GM12865 (cell line): ENCODE measurements at regions not wholly inside any gene's neighbourhood (a gene's known extent, or its start where the extent isn't known, plus 50 kb on each side); places are given as distances from the start of the nearest gene placed in this dataset.

Experiments used
- DNase-seq: peaks from one replicate; pipeline ENCODE4 v3.0.0; 2010; ENCODE audit warnings: low read depth
- H3K4me3 ChIP-seq: 2 replicates; pipeline ENCODE4 v1.5.1; 2011; ENCODE audit warnings: mild to moderate bottlenecking, low read depth, low read length, control low read depth
- TF ChIP-seq, protein P1 (sequence below): IDR thresholded peaks from 2 replicates; pipeline ENCODE4 v1.5.1; 2011; ENCODE audit warnings: low read length, control low read depth, low read depth, inconsistent platforms; ENCODE audit not compliant: insufficient read depth; ENCODE audit errors: missing control alignments

DNA sequence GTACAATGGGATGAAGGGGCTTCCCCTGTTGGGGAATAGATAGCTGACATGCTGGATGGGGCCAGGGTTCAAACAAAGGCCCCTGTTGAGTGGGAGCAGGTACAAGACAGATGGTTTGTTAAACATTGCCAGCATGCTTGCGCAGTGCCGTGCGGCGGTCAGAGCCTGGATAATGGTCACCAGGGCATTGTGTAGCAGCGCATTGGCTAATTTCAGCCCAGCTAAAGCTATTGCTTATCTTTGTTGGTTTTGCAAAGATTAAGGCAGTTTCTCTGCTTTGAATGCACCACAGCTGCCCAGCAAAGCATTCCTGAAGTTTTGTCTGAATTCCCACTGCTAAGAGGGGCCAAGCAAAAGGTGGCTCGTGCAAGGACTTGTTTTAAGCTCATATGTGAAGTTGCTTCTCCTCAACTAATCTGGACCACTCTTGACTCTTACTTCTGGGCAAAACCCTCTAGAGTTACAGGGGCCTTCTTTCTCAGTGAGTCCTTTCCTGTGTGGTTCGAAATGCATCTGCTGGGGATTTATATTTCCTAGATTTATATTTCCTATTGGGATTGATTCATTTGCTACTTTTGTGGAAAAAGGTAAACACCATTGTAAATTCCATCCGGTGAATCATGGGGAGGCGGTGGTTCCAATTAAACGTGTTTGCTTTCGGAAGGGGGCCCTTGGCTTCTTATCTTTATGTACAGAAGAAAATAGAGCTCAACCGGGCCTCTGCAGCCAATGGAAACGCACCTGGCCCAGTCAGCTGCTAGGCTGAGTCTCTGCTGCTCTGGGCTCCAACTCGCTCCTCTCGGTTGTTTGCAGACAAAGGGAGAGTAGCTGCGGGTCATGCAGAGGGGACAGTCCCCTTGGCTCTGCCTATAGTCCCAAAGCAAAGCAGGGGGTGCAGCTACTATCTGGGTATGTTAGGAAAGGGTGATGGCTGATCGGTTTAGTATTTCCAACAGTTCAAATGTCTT lies 72.1 kb downstream of the FOXA2 start:
- TF ChIP-seq, protein P1, sequence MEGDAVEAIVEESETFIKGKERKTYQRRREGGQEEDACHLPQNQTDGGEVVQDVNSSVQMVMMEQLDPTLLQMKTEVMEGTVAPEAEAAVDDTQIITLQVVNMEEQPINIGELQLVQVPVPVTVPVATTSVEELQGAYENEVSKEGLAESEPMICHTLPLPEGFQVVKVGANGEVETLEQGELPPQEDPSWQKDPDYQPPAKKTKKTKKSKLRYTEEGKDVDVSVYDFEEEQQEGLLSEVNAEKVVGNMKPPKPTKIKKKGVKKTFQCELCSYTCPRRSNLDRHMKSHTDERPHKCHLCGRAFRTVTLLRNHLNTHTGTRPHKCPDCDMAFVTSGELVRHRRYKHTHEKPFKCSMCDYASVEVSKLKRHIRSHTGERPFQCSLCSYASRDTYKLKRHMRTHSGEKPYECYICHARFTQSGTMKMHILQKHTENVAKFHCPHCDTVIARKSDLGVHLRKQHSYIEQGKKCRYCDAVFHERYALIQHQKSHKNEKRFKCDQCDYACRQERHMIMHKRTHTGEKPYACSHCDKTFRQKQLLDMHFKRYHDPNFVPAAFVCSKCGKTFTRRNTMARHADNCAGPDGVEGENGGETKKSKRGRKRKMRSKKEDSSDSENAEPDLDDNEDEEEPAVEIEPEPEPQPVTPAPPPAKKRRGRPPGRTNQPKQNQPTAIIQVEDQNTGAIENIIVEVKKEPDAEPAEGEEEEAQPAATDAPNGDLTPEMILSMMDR, result no peak
- DNase-seq, result no peak
- no peak overlapping the region for H3K4me3 ChIP-seq

- no peak for DNase-seq
- H3K4me3 ChIP-seq, result no peak overlapping the region
- TF ChIP-seq, protein P1, result no peak
Observed at GRCh38 chr20:22509843-22510147, 74.6 kb downstream of the FOXA2 start.

DNA sequence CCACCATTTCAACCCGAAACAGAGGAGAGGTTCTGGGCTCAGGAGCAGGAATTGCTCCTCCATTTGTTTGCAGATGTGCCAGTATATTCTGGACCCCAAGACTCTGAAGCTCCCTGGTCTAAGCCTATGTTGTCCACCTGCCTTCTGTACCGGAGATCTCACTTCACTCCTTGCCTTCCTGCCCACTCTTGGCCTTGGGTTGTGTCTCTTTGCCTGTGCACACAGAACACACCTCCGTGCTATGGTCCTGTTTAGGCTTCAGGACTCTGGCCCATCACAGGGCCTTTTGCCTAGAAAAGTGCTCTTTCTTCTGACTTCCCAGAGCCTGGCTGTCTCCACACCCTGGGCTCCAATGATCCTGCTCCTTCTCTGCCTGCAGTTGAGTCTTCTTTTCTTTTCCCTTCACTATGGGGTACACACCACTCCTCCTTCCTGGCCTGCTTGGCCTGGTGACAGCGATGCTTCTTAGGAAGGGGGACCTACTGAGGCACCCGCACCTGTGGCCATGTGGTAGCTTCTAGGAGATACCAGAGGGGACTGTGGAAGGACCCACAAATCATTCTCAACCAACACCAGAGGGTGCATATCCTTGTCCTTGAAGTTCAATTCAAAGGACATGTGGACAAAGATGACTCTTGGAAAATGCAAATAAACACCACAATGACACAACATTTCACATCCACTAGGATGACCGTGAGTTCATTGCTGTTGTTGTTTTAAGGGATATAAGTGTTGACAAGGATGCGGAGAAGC lies 75.1 kb downstream of the FOXA2 start:
- no peak overlapping the region for H3K4me3 ChIP-seq
- TF ChIP-seq, protein P1, result no peak
- no peak for DNase-seq

GRCh38 chr20:22508426-22508825 lies 75.9 kb downstream of the FOXA2 start:
- H3K4me3 ChIP-seq, result no peak overlapping the region
- TF ChIP-seq, protein P1, result no peak
- DNase-seq, result no peak

DNA sequence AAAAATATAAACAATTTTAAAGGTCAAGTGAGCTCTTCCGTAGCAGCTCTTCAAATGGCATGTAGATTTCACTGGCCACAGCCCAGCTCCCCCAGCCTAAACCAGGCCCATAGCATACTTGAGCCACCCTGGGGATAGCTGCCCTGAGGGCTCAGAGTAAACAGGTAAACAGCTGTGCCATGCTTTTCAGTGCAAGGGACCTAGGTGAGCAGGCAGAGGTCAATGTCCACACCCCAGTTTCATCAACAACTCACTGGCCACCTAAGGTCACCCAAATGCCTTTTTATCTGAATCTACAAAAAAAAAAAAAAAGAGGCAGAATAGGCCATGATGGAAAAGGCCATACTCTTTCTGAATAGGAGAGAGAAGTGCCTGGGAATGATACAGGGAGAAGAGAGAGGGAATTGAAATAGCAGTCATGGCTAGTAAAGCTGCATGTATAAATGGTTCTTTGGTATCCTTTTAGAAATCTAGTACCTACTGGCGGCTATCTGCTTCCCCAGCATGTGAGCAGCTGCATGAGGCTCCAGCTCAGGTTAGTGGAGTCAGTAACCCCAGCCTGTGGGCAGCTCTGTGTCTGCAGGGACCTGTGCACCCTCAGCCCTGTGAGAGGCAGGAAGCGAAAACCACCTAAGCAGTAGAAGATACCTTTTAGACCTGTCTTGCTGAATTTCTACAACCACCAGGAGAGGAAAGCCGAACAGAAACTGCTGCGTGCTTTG lies 77.0 kb downstream of the FOXA2 start:
- TF ChIP-seq, protein P1, result no peak
- H3K4me3 ChIP-seq, result no peak overlapping the region
- peak; percentile 30 for DNase-seq

DNA sequence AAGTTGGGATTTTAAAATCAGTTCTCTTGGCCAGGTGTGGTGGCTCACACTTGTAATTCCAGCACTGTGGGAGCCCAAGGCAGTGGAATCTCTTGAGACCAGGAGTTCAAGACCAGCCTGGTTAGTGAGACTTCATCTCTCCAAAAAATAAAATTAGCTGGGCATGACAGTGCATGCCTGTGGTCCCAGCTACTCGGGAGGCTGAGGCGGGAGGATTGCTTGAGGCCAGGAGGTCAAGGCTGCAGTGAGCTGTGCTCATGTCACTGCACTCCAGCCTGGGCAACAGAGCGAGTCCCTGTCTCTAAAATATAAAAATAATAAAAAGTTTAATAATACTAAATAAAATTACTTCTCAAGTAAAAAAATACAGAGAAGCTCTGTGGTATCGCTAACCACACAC lies 77.5 kb downstream of the FOXA2 start:
- no peak overlapping the region for H3K4me3 ChIP-seq
- TF ChIP-seq, protein P1, result no peak

More for the DNA sequence above, 77.5 kb downstream of the FOXA2 start:
- DNase-seq, result no peak
